Calu3 (cell line): ENCODE measurements at regions not wholly inside any gene's neighbourhood (a gene's known extent, or its start where the extent isn't known, plus 50 kb on each side); places are given as distances from the start of the nearest gene placed in this dataset.

ENCODE experiments used
- BruUV-seq: library from RNA; stranded (reverse); fragments of 400-500 nt; replicated peaks from 2 replicates; lab custom pipeline; 2021; lab: Mats Ljungman, UMichigan
- CTCF ChIA-PET: fragments of 300-600 bp; sonication (Branson Sonifier 250); formaldehyde crosslinking; loops from one replicate; lab custom pipeline; 2022; ENCODE audit warnings: antibody characterized with exemption; lab: Charles Lee
- DNase-seq: peaks from one replicate; pipeline ENCODE4 v3.0.0; 2022
- H3K27ac Mint-ChIP-seq: one replicate; pipeline ENCODE4 v1.8.0; 2022; ENCODE audit warnings: mixed read lengths; ENCODE audit not compliant: unreplicated experiment
- H3K27me3 Mint-ChIP-seq: one replicate; pipeline ENCODE4 v1.8.0; 2022; ENCODE audit warnings: mixed read lengths; ENCODE audit not compliant: unreplicated experiment
- H3K36me3 Mint-ChIP-seq: one replicate; pipeline ENCODE4 v1.8.0; 2022; ENCODE audit warnings: mild to moderate bottlenecking, moderate library complexity, mixed read lengths; ENCODE audit not compliant: insufficient read depth, unreplicated experiment
- H3K4me1 Mint-ChIP-seq: one replicate; pipeline ENCODE4 v1.8.0; 2022; ENCODE audit warnings: mild to moderate bottlenecking, low read depth, mixed read lengths; ENCODE audit not compliant: unreplicated experiment
- H3K4me3 Mint-ChIP-seq: one replicate; pipeline ENCODE4 v1.8.0; 2022; ENCODE audit warnings: mild to moderate bottlenecking, low read depth, moderate library complexity, mixed read lengths; ENCODE audit not compliant: unreplicated experiment
- H3K9me3 Mint-ChIP-seq: one replicate; pipeline ENCODE4 v1.8.0; 2022; ENCODE audit warnings: low read depth, mixed read lengths; ENCODE audit not compliant: unreplicated experiment
- intact Hi-C: fragments of 100-400 bp; cut with micrococcal nuclease; formaldehyde crosslinking; loops from one replicate; pipeline ENCODE4 v1.10.0; 2022; ENCODE audit not compliant: unreplicated experiment
- TF ChIP-seq, protein P1 (sequence below): fragments of 200-600 bp; IDR thresholded peaks from one replicate; pipeline ENCODE4 v1.8.0; 2022; ENCODE audit warnings: antibody characterized with exemption; ENCODE audit not compliant: unreplicated experiment

DNA sequence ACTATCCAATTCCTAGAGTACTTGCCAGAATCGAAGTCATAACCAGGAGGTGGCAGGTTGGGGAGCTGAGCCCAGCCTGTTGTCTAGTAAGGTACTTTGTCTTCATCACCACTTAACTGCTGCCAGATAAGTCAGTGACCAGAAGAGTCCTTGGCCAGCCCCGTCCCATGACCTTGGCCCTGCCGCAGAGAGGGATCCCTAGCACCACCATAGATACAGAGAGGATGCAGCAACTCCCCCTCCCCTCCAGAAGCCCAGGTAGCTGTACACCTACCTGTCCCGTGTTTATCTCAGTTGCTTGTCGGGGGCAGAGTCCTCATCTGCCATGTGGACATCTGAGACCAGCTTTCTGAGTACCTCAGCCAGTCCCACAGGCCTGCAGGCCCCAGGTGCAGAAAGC is 153.6 kb upstream of the TP63 start:
- no peaks in the 10 kb centered on the region for H3K36me3 Mint-ChIP-seq
- TF ChIP-seq, protein P1, sequence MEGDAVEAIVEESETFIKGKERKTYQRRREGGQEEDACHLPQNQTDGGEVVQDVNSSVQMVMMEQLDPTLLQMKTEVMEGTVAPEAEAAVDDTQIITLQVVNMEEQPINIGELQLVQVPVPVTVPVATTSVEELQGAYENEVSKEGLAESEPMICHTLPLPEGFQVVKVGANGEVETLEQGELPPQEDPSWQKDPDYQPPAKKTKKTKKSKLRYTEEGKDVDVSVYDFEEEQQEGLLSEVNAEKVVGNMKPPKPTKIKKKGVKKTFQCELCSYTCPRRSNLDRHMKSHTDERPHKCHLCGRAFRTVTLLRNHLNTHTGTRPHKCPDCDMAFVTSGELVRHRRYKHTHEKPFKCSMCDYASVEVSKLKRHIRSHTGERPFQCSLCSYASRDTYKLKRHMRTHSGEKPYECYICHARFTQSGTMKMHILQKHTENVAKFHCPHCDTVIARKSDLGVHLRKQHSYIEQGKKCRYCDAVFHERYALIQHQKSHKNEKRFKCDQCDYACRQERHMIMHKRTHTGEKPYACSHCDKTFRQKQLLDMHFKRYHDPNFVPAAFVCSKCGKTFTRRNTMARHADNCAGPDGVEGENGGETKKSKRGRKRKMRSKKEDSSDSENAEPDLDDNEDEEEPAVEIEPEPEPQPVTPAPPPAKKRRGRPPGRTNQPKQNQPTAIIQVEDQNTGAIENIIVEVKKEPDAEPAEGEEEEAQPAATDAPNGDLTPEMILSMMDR = no peak
- no peaks in the 10 kb centered on the region for H3K27me3 Mint-ChIP-seq
- no TSS peak for BruUV-seq
- CTCF ChIA-PET = no interaction called here
- no peak overlapping the region for H3K4me3 Mint-ChIP-seq
- no peaks in the 10 kb centered on the region for H3K4me1 Mint-ChIP-seq
- intact Hi-C loops = no loop called here
- DNase-seq = no peak
- H3K27ac Mint-ChIP-seq = no peak overlapping the region
- H3K9me3 Mint-ChIP-seq = no peaks in the 10 kb centered on the region

DNA sequence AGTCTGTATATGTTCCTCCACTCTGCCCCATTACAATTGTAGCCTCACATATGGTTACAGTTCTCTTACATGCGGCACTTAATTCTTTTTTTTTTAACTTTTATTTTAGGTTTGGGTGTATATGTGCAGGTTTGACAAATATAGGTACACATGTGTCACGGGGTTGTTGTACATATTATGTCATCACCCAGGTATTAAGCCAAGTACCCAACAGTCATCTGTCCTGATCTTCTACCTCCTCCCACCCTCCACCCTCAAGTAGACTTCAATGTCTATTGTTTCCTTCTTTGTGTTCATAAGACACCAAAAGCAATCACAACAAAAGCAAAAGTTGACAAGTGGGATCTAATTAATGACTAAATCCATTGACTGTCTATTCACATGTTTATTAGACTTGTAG is 144.6 kb upstream of the TP63 start:
- Mint-ChIP-seq H3K9me3 (no peaks in the 10 kb centered on the region), H3K27ac (no peak overlapping the region), H3K4me3 (no peak overlapping the region), H3K27me3 (no peaks in the 10 kb centered on the region), H3K4me1 (peaks cover 19% of the 10 kb centered on the region), H3K36me3 (no peaks in the 10 kb centered on the region)
- no peak for DNase-seq
- BruUV-seq = no TSS peak
- TF ChIP-seq, protein P1 = no peak
- CTCF ChIA-PET = interaction anchor here (0.6 kb wide), 1 partner anchor 9 kb away, joined by 3 read pairs; no protein-coding TSS in a partner anchor
- intact Hi-C loops = no loop called here

DNA sequence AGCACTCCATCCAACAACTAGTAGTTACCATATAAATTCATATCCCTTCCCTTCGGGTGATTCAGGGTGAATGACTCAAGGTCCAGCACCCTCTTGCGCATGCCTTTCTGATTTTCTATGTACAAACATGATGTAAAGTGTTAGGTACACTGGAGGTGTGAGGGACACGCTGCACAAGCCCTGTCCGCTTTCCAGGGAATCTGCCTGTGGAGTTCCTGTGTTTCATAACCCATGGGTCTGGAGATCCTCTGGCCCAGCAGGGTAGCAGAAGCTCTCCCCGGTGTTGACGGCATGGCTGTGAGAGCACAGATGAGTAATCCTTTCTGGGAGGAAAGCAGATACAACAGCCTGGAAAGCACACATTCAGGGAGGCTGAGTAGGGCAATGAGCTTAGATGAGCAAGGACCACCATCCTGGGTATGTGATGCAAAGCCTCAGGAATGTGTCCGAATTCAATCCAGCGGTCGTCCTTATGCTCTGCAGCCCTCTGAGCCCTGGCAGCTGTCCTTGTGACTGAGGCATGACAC is 142.9 kb upstream of the TP63 start:
- H3K27ac Mint-ChIP-seq = no peak overlapping the region
- intact Hi-C loops = no loop called here
- CTCF ChIA-PET = no interaction called here
- H3K36me3 Mint-ChIP-seq = peaks cover 4% of the 10 kb centered on the region
- H3K27me3 Mint-ChIP-seq = no peaks in the 10 kb centered on the region
- H3K4me1 Mint-ChIP-seq = peaks cover 25% of the 10 kb centered on the region
- H3K9me3 Mint-ChIP-seq = peaks cover 2% of the 10 kb centered on the region
- BruUV-seq = no TSS peak
- no peak overlapping the region for H3K4me3 Mint-ChIP-seq
- no peak for DNase-seq
- TF ChIP-seq, protein P1 = no peak

DNA sequence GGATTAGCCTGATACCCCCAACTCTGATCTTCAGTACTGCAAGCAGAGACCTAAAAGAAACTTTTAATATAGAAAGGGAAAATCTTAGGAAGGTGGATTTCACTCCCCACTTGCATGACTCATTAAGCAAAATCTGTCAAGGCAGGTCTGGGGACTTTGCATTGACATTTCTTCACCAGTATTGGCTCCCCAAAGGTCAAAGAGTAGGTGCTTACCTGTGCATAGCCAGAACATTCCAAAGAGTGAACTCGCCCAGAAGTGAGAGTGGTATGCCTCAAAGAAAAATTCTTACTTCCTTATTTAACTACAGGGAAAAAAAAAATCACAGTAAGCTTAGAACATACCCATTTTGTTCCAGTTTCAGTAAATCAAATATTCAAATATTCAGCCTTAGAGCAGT is 140.9 kb upstream of the TP63 start:
- Mint-ChIP-seq H3K9me3 (peaks cover 2% of the 10 kb centered on the region), H3K36me3 (peaks cover 4% of the 10 kb centered on the region), H3K27ac (no peak overlapping the region), H3K4me3 (no peak overlapping the region), H3K27me3 (no peaks in the 10 kb centered on the region), H3K4me1 (peaks cover 25% of the 10 kb centered on the region)
- no TSS peak for BruUV-seq
- intact Hi-C loops = no loop called here
- TF ChIP-seq, protein P1 = no peak
- CTCF ChIA-PET = no interaction called here
- peak; percentile 38 for DNase-seq
